GM18909 (cell line): ENCODE measurements at regions not wholly inside any gene's neighbourhood (a gene's known extent, or its start where the extent isn't known, plus 50 kb on each side); places are given as distances from the start of the nearest gene placed in this dataset.

Source experiments
- ATAC-seq: cut with Tn5 transposase; IDR thresholded peaks from one replicate; pipeline ENCODE4 v1.9.1; 2021; ENCODE audit warnings: mild to moderate bottlenecking; ENCODE audit not compliant: unreplicated experiment, poor library complexity

DNA sequence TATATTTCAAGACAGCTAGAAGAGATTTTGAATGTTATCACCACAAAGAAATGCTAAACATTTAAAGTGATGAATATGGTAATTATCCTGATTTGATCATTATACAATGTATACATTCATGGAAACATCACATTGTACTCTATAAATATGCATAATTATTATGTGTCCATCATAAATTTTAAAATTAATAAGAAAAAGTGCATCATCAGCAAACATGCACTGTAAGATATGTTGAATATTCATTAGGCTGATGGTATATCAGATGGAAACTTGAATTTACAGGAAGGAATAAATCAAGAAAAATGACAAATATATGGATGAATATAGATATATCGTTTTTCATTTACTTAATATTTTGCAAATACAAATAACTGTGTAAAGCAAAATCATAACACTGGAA is 812.1 kb upstream of the INTU start:
- ATAC-seq: no peak

DNA sequence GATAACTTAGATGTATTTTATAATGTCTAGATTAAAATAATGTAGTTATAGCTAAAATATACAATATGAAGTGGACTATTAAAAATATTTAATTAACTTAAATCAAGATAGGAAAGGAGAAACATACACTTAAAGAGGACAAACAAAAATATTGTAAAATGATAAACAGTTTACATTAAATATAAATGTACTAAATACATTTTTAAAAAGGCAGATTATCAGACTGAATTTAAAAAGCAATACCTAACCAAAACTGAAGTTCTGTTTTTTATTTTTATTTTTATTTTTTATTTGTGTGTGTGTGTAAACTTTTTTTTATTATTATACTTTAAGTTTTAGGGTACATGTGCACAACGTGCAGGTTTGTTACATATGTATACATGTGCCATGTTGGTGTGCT is 811.6 kb upstream of the INTU start:
- no peak for ATAC-seq

DNA sequence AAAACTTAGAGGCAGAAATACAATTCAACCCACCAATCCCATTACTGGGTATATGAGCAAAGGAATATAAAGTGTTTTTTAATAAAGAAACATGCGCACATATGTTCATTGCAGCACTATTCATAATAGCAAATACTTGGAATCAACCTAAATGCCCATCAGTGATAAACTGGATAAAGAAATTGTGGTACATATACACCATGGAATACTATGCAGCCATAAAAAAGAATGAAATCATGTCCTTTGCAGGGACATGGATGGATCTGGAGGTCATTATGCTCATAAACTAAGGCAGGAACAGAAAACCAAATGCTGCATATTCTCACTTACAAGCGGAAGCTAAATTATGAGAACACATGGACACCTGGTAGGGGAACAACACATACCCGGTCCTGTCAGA is 807.7 kb upstream of the INTU start:
- ATAC-seq: no peak

DNA sequence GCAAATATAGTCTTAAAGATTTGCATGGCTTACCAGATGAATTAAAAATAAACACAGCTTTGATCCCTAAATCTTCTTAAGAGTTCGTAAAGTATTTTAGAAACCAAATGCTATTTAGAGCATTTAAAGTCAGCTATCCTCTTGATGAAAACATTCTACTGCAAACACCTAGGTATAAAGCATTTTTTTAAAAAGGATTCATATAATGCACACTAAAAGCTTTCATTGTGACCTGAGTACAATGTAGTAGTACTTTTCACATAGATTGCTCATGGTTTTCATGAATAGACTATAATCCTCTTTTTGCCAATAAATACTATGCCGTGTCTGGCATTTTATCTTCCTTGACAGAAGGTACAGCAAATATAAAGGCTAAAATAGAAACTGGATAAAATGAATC is 805.1 kb upstream of the INTU start:
- ATAC-seq: no peak

DNA sequence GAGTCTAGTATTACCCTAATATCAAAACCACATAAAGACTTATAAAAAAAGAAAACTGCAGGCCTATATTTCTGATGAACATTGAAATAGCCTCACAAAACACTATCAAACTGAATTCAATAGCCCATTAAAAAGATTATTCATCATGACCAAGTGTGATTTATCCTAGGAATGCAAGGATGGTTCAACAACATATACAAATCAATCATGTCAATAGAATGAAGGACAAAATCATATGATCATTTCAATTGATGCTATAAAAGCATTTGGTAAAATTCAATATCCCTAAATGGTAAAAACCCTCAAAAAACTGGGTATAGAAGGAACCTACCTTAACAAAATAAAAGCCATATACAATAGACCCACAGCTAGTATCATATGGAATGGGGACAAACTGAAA is 797.9 kb upstream of the INTU start:
- no peak for ATAC-seq

DNA sequence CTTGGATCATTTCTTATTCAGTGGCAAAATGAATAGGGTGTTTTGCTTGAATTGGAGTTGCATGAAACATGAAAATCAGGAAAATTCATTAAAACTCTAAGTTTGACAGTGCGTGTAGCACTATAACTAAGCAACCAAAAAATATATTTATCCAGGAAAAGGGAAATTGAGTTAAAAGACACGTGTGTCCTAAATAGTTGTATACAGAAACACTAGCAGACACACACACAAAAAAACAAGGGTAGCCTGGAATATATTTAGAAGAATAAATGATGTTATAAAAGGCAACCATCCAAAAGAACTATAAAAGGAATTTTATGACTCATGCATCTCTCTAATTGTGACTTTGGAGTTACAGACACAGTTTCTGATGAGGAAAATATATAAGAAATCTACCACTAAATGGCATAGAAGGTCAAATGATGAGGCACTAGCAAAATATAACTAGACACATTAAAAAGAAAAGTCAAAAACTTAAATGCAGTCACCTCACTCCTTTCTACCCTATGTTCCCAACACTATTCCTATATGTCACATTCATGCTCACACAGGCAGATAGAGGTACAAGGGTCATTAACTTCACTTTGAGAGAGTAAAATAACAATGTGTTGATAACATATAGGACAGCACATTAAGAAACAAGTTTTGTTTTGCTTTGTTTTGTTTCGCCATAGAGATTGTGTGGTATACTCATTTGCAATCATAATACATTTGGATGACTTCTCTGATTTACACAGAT is 793.6 kb upstream of the INTU start:
- ATAC-seq: no peak

DNA sequence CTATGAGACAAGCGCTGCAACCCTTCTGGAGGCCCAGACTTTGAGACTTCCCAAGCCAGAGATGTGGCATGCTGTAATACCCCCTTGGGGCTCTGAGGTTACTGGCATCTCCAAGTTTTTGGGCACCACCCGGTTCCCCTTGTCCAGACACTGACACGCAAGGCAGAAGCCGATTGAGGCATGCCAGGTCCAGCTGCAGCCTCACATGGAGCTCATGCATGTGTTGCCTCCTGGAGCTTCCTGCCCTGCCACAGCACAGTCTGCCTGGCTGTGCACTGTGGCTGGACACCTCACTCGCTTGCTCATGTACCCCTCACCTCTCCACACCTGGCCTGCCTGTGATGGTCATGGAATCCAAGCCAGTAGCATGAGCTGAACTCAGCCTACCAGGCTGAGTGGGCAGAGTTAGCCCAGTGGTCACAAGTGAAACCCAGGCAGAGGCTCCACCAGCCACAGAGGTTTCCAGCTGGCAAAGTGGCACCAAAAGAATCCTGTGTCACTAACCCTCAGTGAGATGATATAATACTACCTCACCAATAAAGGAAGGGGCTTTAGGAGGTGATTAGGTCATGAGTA is 789.2 kb upstream of the INTU start:
- no peak for ATAC-seq

DNA sequence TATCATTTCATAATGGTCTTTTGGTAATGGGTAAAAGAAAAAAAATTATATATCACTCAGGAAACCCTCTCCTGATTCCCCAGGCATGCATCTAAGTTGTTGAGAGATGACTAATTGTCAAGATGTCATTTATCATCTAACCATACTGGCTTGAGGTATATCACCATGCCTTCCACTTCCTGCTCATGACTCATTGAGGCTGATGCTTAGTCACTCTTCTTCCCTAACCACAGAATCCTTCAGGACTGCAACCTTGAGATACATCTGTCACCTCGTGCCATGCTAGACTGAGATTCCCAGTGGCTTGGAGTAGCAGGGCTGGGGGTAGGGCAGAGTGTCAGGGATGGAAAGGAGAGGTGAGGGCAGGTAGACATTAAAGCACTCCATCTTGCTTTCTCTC is 782.5 kb upstream of the INTU start:
- peak; percentile 53 for ATAC-seq

DNA sequence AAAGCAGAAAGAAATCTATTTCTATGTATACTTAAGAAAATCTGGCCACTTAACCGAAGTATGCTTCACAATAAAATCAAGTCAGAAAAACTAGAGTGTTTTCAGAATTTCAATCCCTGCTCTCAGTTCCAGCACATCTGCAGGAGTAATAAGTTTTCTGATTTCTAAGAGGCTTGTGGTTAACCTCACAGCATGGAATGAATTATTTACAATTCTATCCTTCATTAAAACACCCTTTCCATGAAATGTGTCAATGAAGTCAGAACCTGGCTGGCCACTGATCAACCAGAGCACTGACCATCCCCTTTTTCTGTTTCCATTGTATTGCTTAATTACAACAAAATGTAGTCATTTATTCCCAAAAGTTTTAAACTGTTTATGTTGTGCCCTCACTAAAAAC is 781.4 kb upstream of the INTU start:
- ATAC-seq: no peak

DNA sequence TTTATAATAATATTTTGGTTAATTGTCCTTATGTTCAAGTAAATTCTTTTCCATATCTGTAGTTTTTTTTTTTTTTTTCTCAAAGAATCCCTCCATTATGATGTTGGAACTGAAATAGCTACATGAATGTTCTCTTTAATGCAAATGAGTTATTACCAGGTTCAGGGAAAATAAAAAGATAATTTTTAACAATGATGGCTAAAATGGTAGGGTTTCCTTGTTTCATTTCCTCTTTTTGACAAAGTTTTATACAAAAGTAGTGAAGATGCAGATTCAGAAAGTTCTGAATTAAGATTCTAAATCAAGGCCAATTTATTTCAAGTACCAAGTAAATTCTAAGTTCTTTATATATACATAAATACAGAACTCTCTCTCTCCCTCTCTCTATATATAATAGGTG is 779.0 kb upstream of the INTU start:
- peak; percentile 67 for ATAC-seq

DNA sequence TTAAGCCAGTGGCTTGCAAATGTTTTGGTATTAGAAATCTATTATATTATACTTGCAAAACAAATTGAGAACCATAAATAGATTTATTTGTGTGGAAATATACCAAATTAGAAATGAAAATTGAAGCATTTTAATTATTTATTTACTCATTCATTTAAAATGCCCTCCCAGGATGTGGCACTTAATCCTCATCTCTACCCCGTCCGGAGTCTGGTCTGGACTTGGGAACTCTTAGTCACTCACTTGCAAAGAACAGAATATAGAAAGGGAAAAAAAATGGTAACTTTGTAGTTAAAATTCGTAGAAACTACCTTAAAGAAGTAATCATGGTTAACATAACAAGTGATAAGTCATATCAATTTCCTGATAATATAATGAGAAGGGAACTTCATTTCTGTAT is 775.9 kb upstream of the INTU start:
- no peak for ATAC-seq

DNA sequence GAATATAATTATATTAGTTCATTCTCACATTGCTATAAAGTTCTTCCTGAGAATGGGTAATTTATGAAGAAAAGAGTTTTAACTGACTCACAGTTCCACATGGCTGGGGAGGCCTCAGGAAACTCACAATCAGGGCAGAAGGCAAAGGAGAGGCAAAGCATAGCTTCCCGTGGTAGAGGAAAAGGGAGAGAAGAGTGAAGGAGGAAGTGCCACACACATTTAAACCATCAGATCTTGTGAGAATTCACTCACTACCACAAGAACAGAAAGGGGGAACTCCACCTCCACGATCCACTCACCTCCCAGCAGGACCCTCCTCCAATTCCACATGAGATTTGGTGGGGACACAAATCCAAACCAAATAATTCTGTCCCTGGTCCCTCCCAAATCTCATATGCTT is 773.4 kb upstream of the INTU start:
- ATAC-seq: no peak

DNA sequence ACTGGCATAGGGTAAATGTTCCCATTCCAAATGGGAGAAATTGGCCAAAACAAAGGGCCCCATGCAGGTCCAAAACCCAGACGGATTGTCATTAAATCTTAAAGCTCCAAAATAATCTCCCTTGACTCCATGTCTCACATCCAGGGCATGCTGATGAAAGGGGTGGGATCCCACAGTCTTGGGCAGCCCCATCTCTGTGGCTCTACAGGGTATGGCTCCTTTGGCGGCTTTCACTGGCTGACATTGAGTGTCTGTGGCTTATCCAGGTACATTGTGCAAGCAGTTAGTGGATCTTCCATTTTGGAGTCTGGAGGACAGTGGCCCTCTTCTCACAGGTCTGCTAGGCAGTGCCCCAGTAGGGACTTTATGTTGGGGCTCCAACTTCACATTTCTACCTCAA is 772.9 kb upstream of the INTU start:
- no peak for ATAC-seq

DNA sequence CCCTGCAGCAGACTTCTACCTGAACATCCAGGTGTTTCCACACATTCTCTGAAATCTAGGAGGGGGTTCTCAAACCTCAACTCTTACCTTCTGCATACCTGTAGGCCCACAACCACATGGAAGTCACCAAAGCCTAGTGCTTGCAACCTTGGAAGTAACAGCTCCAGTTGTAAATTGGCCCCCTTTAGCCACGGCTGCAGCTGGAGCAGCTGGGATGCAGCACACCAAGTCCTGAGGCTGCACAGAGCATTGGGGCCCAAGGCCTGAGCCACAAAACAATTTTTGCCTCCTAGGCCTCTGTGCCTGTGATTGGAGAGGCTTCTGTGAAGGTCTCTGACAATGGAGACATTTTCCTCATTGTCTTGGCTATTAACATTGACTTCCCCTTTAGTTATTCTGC is 772.4 kb upstream of the INTU start:
- no peak for ATAC-seq

DNA sequence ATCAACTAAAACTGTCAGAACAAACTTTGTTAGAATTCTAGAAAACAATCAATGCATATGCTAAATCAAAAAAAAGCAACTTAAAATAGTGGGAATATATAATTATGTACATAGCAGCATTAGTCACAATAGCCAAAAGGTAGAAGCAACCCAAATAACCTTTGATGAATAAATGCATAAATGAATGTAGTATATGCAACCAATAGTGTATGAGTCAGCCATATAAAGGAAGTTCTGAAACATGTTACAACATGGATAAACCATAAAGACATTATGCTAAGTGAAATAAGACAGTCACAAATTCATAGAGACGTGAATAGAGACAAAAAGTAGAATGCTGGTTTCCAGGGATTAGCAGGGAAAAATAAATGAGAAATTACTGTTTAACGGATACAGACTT is 762.8 kb upstream of the INTU start:
- no peak for ATAC-seq

DNA sequence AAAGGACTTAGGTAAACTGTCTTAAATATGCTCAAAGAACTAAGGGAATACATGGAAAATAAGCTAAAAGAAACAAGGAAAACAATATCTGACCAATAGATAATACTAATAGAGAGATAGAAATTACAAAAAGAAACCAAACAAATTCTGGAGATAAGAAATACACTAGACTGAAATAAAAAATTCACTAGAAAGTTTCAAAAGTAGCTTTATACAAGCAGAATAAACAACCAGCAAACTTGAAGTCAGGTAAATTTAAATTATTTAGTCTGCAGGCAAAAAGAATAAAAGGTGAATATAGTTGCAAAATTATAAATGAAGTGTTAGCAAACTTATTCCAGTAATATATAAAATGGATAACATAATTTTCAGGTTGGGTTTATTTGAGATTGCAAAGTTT is 760.9 kb upstream of the INTU start:
- no peak for ATAC-seq

DNA sequence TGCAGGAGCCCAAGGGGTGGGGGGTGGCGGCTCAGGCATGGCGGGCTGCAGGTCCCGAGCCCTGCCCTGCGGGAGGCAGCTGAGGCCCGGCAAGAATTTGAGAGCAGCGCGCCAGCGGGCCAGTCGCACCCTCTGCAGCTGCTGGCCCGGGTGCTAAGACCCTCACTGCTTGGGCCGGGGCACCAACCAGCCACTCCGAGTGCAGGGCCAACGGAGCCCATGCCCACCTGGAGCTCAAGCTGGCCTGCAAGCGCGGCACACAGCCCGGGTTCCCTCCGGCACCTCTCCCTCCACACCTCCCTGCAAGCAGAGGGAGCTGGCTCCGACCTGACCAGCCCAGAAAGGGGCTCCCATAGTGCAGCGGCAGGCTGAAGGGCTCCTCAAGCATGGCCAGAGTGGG is 758.2 kb upstream of the INTU start:
- ATAC-seq: no peak

DNA sequence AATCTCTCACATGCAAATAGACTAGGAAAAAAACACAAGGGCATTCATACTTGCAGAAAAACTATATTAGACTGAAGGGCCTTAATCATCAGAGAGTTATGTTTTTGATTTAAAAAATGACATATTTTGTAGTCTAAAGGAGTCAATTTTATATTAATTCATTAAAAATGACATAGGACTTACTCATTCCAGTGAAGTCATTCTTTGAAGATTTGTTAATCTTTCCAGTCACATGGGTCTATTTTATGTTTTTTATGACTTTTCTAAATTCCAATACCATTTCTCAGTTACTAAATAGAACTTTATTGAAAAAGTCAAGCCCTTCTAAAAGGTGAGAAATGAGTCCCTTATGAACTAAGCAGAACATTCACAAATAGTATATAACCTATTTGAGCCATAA is 743.8 kb upstream of the INTU start:
- ATAC-seq: no peak

DNA sequence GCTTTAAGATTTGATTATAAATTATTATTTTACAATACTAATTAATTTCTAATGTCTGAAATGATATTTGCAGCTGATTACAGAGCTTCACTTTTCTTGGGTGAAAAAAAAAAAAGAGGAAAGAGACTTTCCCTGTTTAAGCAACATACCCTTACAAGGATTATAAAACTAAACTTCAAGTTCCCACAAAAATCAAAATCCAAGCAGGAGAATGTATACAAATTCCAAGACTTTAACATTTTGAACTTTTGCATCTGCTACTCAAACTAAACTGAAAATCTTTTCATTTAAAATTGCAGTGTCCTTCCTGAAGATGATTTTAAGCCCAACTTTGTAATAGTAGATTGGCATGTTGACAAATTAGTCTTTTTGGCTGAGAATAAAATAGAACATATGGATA is 742.4 kb upstream of the INTU start:
- no peak for ATAC-seq

DNA sequence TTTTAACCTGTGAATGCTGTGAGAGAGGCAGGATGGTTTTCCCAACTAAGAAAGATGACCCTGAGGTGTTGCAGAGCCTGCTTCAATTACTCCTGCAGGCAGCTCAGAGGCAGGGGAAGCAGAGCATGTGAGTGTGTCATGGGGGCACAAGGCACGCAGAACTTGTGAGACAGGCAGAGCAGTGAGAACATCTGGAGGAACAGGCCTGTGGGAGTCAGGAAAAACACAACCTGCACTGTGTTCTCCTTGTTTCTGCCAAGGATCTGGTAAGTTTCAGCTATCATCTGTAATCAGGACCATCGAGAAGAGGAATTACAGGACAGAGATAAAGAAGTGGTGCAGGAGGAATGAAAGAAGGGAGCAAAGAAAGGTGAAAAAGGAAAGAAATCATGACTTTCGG is 741.8 kb upstream of the INTU start:
- ATAC-seq: no peak

DNA sequence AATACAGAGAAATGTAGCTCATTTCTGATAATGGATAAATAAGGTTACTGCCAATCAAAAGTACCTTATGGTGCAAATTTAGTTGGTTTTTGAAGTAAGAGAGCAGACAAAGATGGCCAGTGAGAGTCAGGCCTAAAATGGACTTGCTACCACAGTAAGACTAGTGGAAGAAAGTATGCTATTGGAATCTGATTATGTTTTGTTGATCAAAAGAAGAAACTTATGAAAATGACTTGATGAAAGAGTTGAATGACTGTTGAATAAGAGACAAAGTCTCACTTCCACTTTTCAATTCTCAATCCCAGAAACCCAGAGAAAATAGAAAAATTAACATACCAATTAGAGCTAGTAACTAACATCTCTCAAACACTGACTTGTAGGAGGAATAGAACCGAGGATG is 737.8 kb upstream of the INTU start:
- ATAC-seq: no peak

DNA sequence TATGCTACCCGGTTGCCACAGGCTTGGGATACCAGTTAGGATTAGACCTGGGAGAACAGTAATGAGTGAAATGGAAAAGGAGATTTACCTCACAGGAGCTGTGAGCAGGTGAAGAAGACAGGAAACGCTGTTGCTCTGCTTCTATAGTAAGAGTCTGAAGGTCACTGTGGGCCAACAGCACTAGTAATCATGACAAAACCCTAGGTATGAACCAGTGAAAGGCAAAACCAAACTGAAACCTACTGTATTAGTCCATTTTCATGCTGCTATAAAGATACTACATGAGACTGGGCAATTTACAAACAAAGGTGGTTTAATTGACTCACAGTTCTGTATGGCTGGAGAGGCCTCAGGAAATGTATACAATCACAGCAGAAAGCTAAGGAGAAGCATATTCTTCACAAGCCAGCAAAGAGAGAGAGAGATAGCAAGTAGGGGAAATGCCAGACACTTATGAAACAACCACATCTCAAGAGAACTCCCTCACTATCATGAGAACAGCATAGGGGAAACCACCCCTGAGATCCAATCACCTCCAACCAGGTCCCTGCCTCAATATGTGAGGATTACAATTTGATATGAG is 736.7 kb upstream of the INTU start:
- ATAC-seq: no peak
